HCT116 (cell line): ENCODE measurements at regions not wholly inside any gene's neighbourhood (a gene's known extent, or its start where the extent isn't known, plus 50 kb on each side); places are given as distances from the start of the nearest gene placed in this dataset.
"Not testable (repeated sequence)": the region's sequence is repeated elsewhere in the genome, so short reads cannot be mapped to it uniquely, and the experiment has no call there.

ENCODE experiments used
- EZH2phosphoT487 ChIP-seq: fragments of 200-600 bp; IDR thresholded peaks from 2 replicates; pipeline ENCODE4 v1.6.1; 2018; ENCODE audit warnings: antibody characterized with exemption, borderline replicate concordance
- POLR2A ChIP-seq: IDR thresholded peaks from 2 replicates; pipeline ENCODE4 v1.7.0; 2011; ENCODE audit warnings: borderline replicate concordance; ENCODE audit not compliant: insufficient read depth, insufficient read length; ENCODE audit errors: extremely low read depth
- POLR2AphosphoS5 ChIP-seq: IDR thresholded peaks from 2 replicates; pipeline ENCODE4 v1.6.1; 2011; ENCODE audit warnings: mild to moderate bottlenecking, low read depth, low read length, moderate library complexity
- RAD21 ChIP-seq: IDR thresholded peaks from 2 replicates; pipeline ENCODE4 v1.6.1; 2012; ENCODE audit warnings: low read depth, mild to moderate bottlenecking
- TCF7L2 ChIP-seq: IDR thresholded peaks from 2 replicates; pipeline ENCODE4 v1.7.0; 2011; ENCODE audit warnings: borderline replicate concordance, inconsistent platforms; ENCODE audit not compliant: insufficient read depth, insufficient read length; ENCODE audit errors: extremely low read depth
- TF ChIP-seq, protein P1 (sequence below), 3 experiments: fragments of 200-600 bp in 1 of 3; sonication (generic) in 1 of 3; IDR thresholded peaks in 2 of 3; conservative IDR thresholded peaks in 1 of 3; 2 replicates each; pipeline ENCODE4 v1.5.1; 2012 to 2017; ENCODE audit warnings: low read depth in 2 of 3, low read length in 2 of 3, antibody characterized with exemption in 1 of 3, borderline replicate concordance in 1 of 3, control low read depth in 1 of 3, mild to moderate bottlenecking in 1 of 3, mixed read lengths in 1 of 3, mixed run types in 1 of 3, moderate library complexity in 1 of 3; ENCODE audit not compliant: insufficient read depth in 1 of 3

GRCh38 chr1:146537775-146538373 lies 309.1 kb upstream of the NOTCH2NLA start:
- not testable (repeated sequence) for TF ChIP-seq EZH2phosphoT487, TCF7L2, POLR2A, POLR2AphosphoS5, RAD21
- TF ChIP-seq, protein P1, sequence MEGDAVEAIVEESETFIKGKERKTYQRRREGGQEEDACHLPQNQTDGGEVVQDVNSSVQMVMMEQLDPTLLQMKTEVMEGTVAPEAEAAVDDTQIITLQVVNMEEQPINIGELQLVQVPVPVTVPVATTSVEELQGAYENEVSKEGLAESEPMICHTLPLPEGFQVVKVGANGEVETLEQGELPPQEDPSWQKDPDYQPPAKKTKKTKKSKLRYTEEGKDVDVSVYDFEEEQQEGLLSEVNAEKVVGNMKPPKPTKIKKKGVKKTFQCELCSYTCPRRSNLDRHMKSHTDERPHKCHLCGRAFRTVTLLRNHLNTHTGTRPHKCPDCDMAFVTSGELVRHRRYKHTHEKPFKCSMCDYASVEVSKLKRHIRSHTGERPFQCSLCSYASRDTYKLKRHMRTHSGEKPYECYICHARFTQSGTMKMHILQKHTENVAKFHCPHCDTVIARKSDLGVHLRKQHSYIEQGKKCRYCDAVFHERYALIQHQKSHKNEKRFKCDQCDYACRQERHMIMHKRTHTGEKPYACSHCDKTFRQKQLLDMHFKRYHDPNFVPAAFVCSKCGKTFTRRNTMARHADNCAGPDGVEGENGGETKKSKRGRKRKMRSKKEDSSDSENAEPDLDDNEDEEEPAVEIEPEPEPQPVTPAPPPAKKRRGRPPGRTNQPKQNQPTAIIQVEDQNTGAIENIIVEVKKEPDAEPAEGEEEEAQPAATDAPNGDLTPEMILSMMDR (IDR thresholded peaks at IDR 0.05 in 2 of 3, conservative IDR thresholded peaks at IDR 0.05 in 1 of 3; ENCODE audit: borderline replicate concordance in 1 of 3, insufficient read depth in 1 of 3, low read depth in 2 of 3, low read length in 2 of 3), result not testable (repeated sequence)
